HepG2 (cell line): ENCODE measurements at regions not wholly inside any gene's neighbourhood (a gene's known extent, or its start where the extent isn't known, plus 50 kb on each side); places are given as distances from the start of the nearest gene placed in this dataset.

ENCODE experiments used
- ATAC-seq: fragments of 200-7000 bp; cut with Tn5 transposase; 3 replicates; pipeline ENCODE4 v1.9.1; 2020; ENCODE audit warnings: mild to moderate bottlenecking, moderate library complexity
- BruUV-seq: library from RNA; stranded (reverse); fragments of 400-500 nt; replicated peaks from 2 replicates; lab custom pipeline; 2021; lab: Mats Ljungman, UMichigan
- CTCF ChIA-PET: fragments of 300-600 bp; formaldehyde crosslinking; extraction: SDS; loops from one replicate; lab custom pipeline; 2021; ENCODE audit warnings: low total read pairs, inconsistent platforms, low intra/inter-chr PET ratio; lab: Yijun Ruan, JAX
- POLR2A ChIA-PET: fragments of 350-600 bp; sonication (Branson Sonifier 250); formaldehyde crosslinking; loops from one replicate; lab custom pipeline; 2020; ENCODE audit warnings: antibody characterized with exemption, inconsistent platforms; lab: Yijun Ruan, JAX
- DNase-seq: peaks from one replicate; pipeline ENCODE4 v3.0.0-alpha.2; 2015; ENCODE audit warnings: low spot score
- FAIRE-seq: peaks from 3 replicates; lab custom pipeline; 2011; peaks lifted over from hg19 to GRCh38; lab: Jason Lieb, UNC
- H2AFZ ChIP-seq: one replicate; pipeline ENCODE4 v1.6.1; 2011; ENCODE audit warnings: low read length, inconsistent platforms
- H3K27ac ChIP-seq: fragments of 300-600 bp; 3 replicates; pipeline ENCODE4 v1.8.0; 2011; ENCODE audit warnings: mixed run types, mild to moderate bottlenecking, mixed read lengths, low read length, inconsistent platforms; ENCODE audit not compliant: insufficient read depth; ENCODE audit errors: extremely low read length
- H3K27me3 ChIP-seq, 2 experiments: fragments of 200-600 bp in 1 of 2; 2 replicates in 1 of 2; 3 replicates in 1 of 2; pipeline versions ENCODE4 v1.6.0 to v1.8.0; 2011; ENCODE audit warnings: low read length in 2 of 2, mild to moderate bottlenecking in 2 of 2, moderate library complexity in 2 of 2, inconsistent platforms in 1 of 2; ENCODE audit not compliant: insufficient read depth in 2 of 2, control insufficient read depth in 1 of 2
- H3K36me3 ChIP-seq, 2 experiments: fragments of 200-600 bp in 1 of 2; replicated peaks in 1 of 2; 2 replicates in 1 of 2; 3 replicates in 1 of 2; pipeline versions ENCODE4 v1.5.1 to v1.8.0; 2011; ENCODE audit warnings: low read length in 2 of 2, inconsistent platforms in 1 of 2; ENCODE audit not compliant: insufficient read depth in 2 of 2, control insufficient read depth in 1 of 2
- H3K4me1 ChIP-seq: 2 replicates; pipeline ENCODE4 v1.5.1; 2012; ENCODE audit warnings: low read length, inconsistent platforms; ENCODE audit not compliant: insufficient read depth
- H3K4me2 ChIP-seq: 2 replicates; pipeline ENCODE4 v1.6.0; 2011; ENCODE audit warnings: low read depth, low read length, inconsistent platforms
- H3K4me3 ChIP-seq, 3 experiments: fragments of 200-600 bp in 1 of 3; sonication (generic), shearing (Covaris generic) in 1 of 3; replicated peaks in 1 of 3; 2 replicates each; pipeline ENCODE4 v1.5.1; 2011 to 2016; ENCODE audit warnings: low read length in 3 of 3, inconsistent platforms in 2 of 3, low read depth in 2 of 3, mild to moderate bottlenecking in 2 of 3, control low read depth in 1 of 3, mixed read lengths in 1 of 3; ENCODE audit not compliant: insufficient read depth in 1 of 3
- H3K79me2 ChIP-seq: one replicate; pipeline ENCODE4 v1.6.1; 2011; ENCODE audit warnings: low read length, inconsistent platforms; ENCODE audit not compliant: insufficient read depth
- H3K9ac ChIP-seq: 2 replicates; pipeline ENCODE4 v1.6.0; 2011; ENCODE audit warnings: mild to moderate bottlenecking, low read depth, low read length, inconsistent platforms; ENCODE audit not compliant: insufficient read depth
- H3K9me3 ChIP-seq: 2 replicates; pipeline ENCODE4 v1.5.1; 2012; ENCODE audit warnings: mild to moderate bottlenecking, low read length
- H4K20me1 ChIP-seq: 2 replicates; pipeline ENCODE4 v1.6.0; 2011; ENCODE audit warnings: inconsistent platforms, mild to moderate bottlenecking, low read length, moderate library complexity; ENCODE audit not compliant: insufficient read depth
- CTCF ChIP-seq: sonication (generic); formaldehyde crosslinking; IDR thresholded peaks from 2 replicates; pipeline ENCODE4 v1.5.0; 2020; ENCODE audit warnings: mild to moderate bottlenecking, missing genetic modification reagents, moderate library complexity
- DR1 ChIP-seq: sonication (generic); formaldehyde crosslinking; IDR thresholded peaks from 2 replicates; pipeline ENCODE4 v1.8.0; 2021; ENCODE audit warnings: mild to moderate bottlenecking, missing genetic modification reagents, inconsistent platforms
- ISX ChIP-seq: sonication (generic); formaldehyde crosslinking; conservative IDR thresholded peaks from 2 replicates; pipeline ENCODE4 v1.5.0; 2020; ENCODE audit warnings: missing genetic modification reagents
- MAFF ChIP-seq: IDR thresholded peaks from 2 replicates; pipeline ENCODE4 v1.6.1; 2011; ENCODE audit warnings: low read depth, low read length, improper control_type of control experiment
- RAD51 ChIP-seq: fragments of 450-650 bp; IDR thresholded peaks from 2 replicates; pipeline ENCODE4 v1.6.1; 2016; ENCODE audit warnings: borderline replicate concordance
- RBAK ChIP-seq: sonication (generic); formaldehyde crosslinking; IDR thresholded peaks from 2 replicates; pipeline ENCODE4 v1.5.1; 2020; ENCODE audit warnings: mild to moderate bottlenecking, missing genetic modification reagents
- TSC22D2 ChIP-seq: sonication (generic); formaldehyde crosslinking; IDR thresholded peaks from 2 replicates; pipeline ENCODE4 v1.5.1; 2020; ENCODE audit warnings: missing genetic modification reagents, mild to moderate bottlenecking, borderline replicate concordance
- ZFP36L2 ChIP-seq: sonication (generic); formaldehyde crosslinking; IDR thresholded peaks from 2 replicates; pipeline ENCODE4 v1.4.0; 2020; ENCODE audit warnings: missing genetic modification reagents
- ZNF136 ChIP-seq: sonication (generic); formaldehyde crosslinking; IDR thresholded peaks from 2 replicates; pipeline ENCODE4 v1.8.1; 2022; ENCODE audit warnings: low read depth, mild to moderate bottlenecking, moderate library complexity, missing genetic modification reagents
- ZNF770 ChIP-seq: sonication (generic); formaldehyde crosslinking; IDR thresholded peaks from 2 replicates; pipeline ENCODE4 v1.5.0; 2020; ENCODE audit warnings: mild to moderate bottlenecking, missing genetic modification reagents
- ZNF841 ChIP-seq: sonication (generic); formaldehyde crosslinking; IDR thresholded peaks from 2 replicates; pipeline ENCODE4 v1.8.1; 2023; ENCODE audit warnings: missing genetic modification reagents, borderline replicate concordance
- WGBS: methylation state at CpG from one replicate; pipeline ENCODE4 v1.1.6; 2017; ENCODE audit warnings: low lambda C conversion rate; 5-methylcytosine and 5-hydroxymethylcytosine counted together
- in situ Hi-C: cut with HindIII; loops from 2 replicates; pipeline ENCODE4 v1.10.0; 2017; ENCODE audit warnings: low pct_unique_long_range_greater_than_20kb; ENCODE audit not compliant: extremely low pct_ligation_motif_present
- intact Hi-C: fragments of 100-400 bp; cut with micrococcal nuclease; formaldehyde crosslinking; loops from one replicate; pipeline ENCODE4 v1.10.0; 2022; ENCODE audit not compliant: unreplicated experiment
- TF ChIP-seq, protein P1 (sequence below): sonication (generic); formaldehyde crosslinking; IDR thresholded peaks from 2 replicates; pipeline ENCODE4 v1.8.0; 2023; ENCODE audit warnings: mild to moderate bottlenecking, missing genetic modification reagents
- TF ChIP-seq, protein P2 (sequence below): IDR thresholded peaks from 2 replicates; pipeline ENCODE4 v1.6.1; 2012; ENCODE audit warnings: inconsistent platforms

DNA sequence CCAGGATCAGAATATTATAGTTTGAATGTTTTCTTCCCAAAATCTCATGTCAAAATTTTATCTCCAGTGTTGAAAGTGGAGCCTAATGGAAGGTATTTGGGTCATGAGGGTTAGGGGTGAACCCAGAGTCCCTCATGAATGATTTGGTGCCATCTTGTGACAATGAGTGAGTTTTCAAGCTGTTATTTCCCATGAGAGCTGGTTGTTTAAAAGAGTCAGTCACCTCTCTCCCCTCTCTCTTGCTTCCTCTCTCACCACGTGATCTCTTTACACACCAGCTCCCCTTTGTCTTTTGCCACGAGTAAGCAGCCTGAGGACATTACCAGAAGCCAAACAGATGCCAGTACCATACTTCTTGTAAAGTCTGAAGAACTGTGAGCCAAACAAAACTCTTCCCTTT lies 561.6 kb downstream of the RERGL start:
- FAIRE-seq = no peak
- 0% methylated on average over 2 of the region's 2 CpGs for WGBS
- ChIA-PET POLR2A (no interaction called here), CTCF (no interaction called here)
- intact Hi-C loops = no loop called here
- Histone ChIP-seq H2AFZ (no peak overlapping the region), H3K4me1 (no peaks in the 10 kb centered on the region), H3K4me2 (no peak overlapping the region), H3K36me3 (no peaks in the 10 kb centered on the region), H4K20me1 (no peaks in the 10 kb centered on the region), H3K4me3 (no peak overlapping the region), H3K27ac (no peak overlapping the region), H3K27me3 (no peaks in the 10 kb centered on the region), H3K9me3 (peaks cover 26% of the 10 kb centered on the region), H3K79me2 (no peaks in the 10 kb centered on the region), H3K9ac (no peak overlapping the region)
- no peak for DNase-seq
- no TSS peak for BruUV-seq
- in situ Hi-C loops = no loop called here
- ATAC-seq = no peak
- TF ChIP-seq DR1 (CRISPR knock-in tag) = no peak
- no peak for TF ChIP-seq MAFF
- no peak for TF ChIP-seq ZNF770 (CRISPR knock-in tag)
- no peak for TF ChIP-seq RAD51
- no peak for TF ChIP-seq ZNF136 (CRISPR knock-in tag)

DNA sequence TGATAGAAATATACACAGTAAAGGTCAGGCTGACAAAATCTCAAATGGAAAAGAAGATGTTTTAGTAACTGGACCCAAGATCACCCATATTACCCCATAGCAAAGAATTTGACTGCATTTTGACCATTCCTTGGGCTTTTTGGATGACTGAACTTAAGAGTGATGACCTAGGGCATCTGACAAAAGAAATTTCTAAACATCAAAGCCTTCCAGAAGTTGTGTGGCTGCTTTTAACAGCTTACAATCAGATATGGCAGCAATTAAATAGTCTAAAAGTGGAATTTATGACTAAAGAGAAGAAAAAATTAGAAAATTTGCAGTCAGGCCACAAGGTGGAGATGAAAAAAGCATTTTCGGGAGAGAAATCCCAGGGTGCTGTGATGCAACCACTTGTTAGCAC lies 563.0 kb downstream of the RERGL start:
- Histone ChIP-seq H4K20me1 (no peaks in the 10 kb centered on the region), H3K4me3 (no peak overlapping the region), H3K27ac (no peak overlapping the region), H3K4me2 (no peak overlapping the region), H3K27me3 (no peaks in the 10 kb centered on the region), H3K9ac (no peak overlapping the region), H3K79me2 (no peaks in the 10 kb centered on the region), H3K9me3 (peaks cover 14% of the 10 kb centered on the region), H3K36me3 (no peaks in the 10 kb centered on the region), H2AFZ (no peak overlapping the region), H3K4me1 (no peaks in the 10 kb centered on the region)
- ATAC-seq = no peak
- no peak for DNase-seq
- no TSS peak for BruUV-seq
- FAIRE-seq = no peak
- POLR2A ChIA-PET = no interaction called here
- intact Hi-C loops (no loop called here), in situ Hi-C loops (no loop called here)
- CTCF ChIA-PET = no interaction called here
- 0% methylated on average over 1 of the region's 1 CpG for WGBS
- TF ChIP-seq CTCF (no peak), TSC22D2 (CRISPR knock-in tag) (no peak), ISX (CRISPR knock-in tag) (no peak), RBAK (CRISPR knock-in tag) (no peak), ZNF841 (CRISPR knock-in tag) (no peak), ZFP36L2 (CRISPR knock-in tag) (no peak)
- TF ChIP-seq, protein P1, sequence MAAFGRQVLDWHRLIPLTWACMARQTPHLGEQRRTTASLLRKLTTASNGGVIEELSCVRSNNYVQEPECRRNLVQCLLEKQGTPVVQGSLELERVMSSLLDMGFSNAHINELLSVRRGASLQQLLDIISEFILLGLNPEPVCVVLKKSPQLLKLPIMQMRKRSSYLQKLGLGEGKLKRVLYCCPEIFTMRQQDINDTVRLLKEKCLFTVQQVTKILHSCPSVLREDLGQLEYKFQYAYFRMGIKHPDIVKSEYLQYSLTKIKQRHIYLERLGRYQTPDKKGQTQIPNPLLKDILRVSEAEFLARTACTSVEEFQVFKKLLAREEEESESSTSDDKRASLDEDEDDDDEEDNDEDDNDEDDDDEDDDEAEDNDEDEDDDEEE (CRISPR knock-in tag) = no peak
- TF ChIP-seq, protein P2, sequence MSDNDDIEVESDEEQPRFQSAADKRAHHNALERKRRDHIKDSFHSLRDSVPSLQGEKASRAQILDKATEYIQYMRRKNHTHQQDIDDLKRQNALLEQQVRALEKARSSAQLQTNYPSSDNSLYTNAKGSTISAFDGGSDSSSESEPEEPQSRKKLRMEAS = no peak
